OCI-LY7 (cell line): ENCODE measurements at regions not wholly inside any gene's neighbourhood (a gene's known extent, or its start where the extent isn't known, plus 50 kb on each side); places are given as distances from the start of the nearest gene placed in this dataset.

Source experiments
- EZH2phosphoT487 ChIP-seq: fragments of 200-600 bp; sonication (generic); IDR thresholded peaks from 2 replicates; pipeline ENCODE4 v1.6.1; 2018; ENCODE audit warnings: low read depth, borderline replicate concordance, mild to moderate bottlenecking, mixed run types, antibody characterized with exemption, low read length, moderate library complexity, mixed read lengths
- TF ChIP-seq, protein P1 (sequence below): fragments of 200-600 bp; sonication (generic); conservative IDR thresholded peaks from 2 replicates; pipeline ENCODE4 v1.5.1; 2014; ENCODE audit warnings: mild to moderate bottlenecking, antibody characterized with exemption, low read length, moderate library complexity, mixed read lengths

DNA sequence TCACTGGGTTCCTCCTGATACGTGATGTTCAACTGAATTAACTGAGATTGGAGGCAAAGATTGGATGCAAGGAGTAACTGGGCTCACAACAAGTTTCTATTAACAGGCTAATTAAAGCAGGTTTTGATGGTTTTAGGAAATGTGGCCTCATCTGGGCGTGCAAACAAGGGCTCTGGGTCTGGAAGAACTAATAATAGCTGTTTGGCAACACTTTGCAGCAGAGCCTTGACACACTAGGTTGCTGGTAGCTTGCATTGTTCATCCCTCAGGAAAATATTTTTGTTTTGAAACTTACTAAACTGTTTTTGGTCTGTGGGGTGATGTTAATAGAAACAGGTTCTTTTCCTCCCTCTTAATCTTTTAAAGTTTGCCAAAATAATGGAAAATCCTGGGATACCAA lies 117.2 kb upstream of the CD93 start:
- TF ChIP-seq, protein P1, sequence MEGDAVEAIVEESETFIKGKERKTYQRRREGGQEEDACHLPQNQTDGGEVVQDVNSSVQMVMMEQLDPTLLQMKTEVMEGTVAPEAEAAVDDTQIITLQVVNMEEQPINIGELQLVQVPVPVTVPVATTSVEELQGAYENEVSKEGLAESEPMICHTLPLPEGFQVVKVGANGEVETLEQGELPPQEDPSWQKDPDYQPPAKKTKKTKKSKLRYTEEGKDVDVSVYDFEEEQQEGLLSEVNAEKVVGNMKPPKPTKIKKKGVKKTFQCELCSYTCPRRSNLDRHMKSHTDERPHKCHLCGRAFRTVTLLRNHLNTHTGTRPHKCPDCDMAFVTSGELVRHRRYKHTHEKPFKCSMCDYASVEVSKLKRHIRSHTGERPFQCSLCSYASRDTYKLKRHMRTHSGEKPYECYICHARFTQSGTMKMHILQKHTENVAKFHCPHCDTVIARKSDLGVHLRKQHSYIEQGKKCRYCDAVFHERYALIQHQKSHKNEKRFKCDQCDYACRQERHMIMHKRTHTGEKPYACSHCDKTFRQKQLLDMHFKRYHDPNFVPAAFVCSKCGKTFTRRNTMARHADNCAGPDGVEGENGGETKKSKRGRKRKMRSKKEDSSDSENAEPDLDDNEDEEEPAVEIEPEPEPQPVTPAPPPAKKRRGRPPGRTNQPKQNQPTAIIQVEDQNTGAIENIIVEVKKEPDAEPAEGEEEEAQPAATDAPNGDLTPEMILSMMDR = no peak
- no peak for TF ChIP-seq EZH2phosphoT487
